ENCODE measurements at regions not wholly inside any gene's neighbourhood (a gene's known extent, or its start where the extent isn't known, plus 50 kb on each side); places are given as distances from the start of the nearest gene placed in this dataset.

DNA sequence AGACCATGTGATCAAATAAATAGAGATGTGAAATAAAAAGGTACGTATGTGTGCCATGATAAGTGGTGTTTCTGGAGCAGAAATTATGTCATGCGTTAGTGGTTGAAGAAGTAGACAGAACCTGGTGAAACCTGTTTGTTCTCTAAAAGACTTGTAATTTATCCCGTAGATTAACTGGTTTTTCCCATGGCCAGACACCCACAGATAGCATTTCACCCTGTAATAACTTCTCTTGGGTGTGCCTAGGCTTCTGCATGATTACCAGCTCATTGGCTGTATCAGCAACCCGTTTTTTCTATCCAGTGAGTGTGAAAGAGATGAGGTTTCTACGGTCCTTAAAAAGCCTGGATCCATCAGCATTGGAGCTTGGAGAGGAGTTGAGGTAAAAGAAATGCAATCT lies 471.3 kb downstream of the NPIPA7 start:
- TF ChIP-seq, protein P1, sequence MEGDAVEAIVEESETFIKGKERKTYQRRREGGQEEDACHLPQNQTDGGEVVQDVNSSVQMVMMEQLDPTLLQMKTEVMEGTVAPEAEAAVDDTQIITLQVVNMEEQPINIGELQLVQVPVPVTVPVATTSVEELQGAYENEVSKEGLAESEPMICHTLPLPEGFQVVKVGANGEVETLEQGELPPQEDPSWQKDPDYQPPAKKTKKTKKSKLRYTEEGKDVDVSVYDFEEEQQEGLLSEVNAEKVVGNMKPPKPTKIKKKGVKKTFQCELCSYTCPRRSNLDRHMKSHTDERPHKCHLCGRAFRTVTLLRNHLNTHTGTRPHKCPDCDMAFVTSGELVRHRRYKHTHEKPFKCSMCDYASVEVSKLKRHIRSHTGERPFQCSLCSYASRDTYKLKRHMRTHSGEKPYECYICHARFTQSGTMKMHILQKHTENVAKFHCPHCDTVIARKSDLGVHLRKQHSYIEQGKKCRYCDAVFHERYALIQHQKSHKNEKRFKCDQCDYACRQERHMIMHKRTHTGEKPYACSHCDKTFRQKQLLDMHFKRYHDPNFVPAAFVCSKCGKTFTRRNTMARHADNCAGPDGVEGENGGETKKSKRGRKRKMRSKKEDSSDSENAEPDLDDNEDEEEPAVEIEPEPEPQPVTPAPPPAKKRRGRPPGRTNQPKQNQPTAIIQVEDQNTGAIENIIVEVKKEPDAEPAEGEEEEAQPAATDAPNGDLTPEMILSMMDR (IDR thresholded peaks at IDR 0.05; ENCODE audit: borderline replicate concordance, insufficient read depth, low read depth, low read length) = no peak
- no peak overlapping the region for H3K4me3 ChIP-seq (ENCODE audit: low read depth, low read length)

DNA sequence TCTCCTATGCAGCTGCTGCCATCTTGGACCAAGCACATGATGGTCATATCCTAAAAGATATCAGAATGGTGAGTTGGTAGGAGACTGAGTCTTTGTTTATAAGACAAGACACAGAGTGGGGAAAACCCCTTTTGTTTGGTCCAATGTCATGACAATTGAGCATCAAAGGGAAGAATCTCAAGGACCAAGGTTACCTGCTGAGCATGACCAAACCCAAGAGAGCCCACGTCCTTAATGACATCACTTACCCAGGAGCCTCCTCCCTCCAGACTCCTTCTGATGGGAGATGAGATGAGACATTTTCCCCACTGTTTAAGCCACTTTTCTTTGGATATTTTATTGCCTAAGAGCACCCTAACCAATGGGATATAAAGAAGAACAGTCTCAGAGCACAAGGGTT lies 478.1 kb downstream of the NPIPA7 start:
- TF ChIP-seq, protein P1 (IDR thresholded peaks at IDR 0.05; ENCODE audit: borderline replicate concordance, insufficient read depth, low read depth, low read length) = no peak
- H3K4me3 ChIP-seq (ENCODE audit: low read depth, low read length) = no peak overlapping the region

DNA sequence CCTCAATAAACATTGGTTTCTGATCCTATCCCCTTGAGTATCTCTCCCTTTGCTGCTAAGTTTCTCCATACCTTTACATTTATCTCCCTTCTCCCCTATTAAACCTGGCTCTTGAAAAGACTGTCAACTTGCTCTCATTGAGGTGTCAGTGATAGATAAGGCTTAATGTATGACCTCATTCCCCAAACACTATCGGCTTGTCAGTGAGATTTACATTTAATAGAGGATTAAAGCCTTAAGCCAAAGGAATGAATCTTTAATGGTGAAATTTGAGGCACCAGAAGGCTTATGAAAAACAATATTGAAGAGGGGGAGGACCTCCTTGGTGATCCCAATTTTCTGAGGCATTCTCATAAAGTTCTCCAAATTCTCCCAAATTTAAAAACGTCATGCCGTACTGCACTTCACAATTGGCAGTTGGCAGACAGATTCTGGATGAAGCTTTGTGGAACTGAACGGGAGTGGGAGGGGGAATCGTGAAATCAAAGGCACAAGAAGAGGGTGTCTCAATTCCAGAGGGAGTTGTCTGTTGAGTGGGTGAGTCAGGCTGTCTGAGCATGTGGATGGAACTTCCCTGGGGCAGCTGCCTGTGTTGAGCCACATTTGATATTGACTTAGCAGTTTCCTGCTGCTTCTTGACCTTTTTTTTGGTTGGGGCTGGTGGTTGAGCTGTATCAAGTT lies 478.8 kb downstream of the NPIPA7 start:
- TF ChIP-seq, protein P1 (IDR thresholded peaks at IDR 0.05; ENCODE audit: borderline replicate concordance, insufficient read depth, low read depth, low read length) = no peak
- H3K4me3 ChIP-seq (ENCODE audit: low read depth, low read length) = no peak overlapping the region

DNA sequence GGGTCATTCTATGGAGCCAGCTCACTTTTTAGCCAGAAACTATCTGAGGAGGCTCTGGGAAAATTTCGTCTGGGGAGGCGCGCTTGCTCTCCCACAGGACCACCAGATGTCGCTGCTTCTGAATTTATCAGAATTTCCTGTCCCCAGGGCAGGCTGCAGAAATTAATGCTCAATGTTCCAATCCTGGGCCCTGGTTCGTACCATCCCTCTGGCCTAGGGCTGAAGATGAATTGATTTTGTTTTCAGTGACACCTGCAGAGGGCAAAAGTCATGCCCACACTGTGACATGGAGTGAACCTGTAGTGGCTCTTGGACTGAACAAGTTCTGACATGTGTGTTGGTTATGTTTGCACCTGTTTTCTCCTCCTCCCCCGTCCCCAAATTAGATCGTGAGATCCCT lies 482.6 kb downstream of the NPIPA7 start:
- TF ChIP-seq, protein P1 (IDR thresholded peaks at IDR 0.05; ENCODE audit: borderline replicate concordance, insufficient read depth, low read depth, low read length) = peak; percentile 68
- H3K4me3 ChIP-seq (ENCODE audit: low read depth, low read length) = no peak overlapping the region

DNA sequence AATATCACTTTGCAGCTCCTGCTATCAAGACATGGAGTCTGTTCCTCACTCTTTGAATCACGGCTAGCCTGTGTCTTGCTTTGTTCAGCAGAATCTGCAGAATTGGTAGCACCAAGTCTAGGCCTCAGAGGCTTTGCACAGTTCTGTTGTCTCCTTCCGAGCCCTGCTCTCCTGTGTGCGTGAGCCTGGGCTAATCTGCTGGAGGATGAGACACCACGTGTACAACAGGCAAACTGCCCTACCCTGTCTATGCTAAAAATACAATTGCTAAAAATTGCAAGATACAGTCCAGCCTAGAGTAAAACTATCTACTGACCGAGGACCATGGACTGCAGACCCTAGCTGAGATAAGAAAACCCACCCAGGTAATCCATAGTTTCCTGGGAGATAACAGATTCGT lies 484.7 kb downstream of the NPIPA7 start:
- H3K4me3 ChIP-seq (ENCODE audit: low read depth, low read length) = no peak overlapping the region
- TF ChIP-seq, protein P1 (IDR thresholded peaks at IDR 0.05; ENCODE audit: borderline replicate concordance, insufficient read depth, low read depth, low read length) = no peak

DNA sequence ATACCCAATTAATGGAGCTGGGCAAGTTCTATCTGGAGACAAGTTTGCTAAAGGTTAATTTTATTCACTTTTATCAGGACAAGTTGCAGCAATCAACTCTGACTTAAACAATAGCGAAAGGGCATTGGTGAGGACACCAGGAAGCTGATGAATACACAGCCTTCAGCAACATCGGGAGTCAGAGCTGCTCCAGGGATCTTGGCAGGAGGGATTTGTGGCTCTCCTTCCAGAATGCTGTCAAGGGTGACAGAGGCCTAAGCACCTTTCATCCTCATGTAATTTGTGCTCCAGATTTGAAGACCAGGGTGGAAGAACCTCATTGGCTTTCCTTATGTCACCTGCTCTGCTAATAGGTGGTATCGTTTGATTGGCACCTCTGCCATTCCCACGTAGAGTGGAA lies 485.6 kb downstream of the NPIPA7 start:
- no peak overlapping the region for H3K4me3 ChIP-seq (ENCODE audit: low read depth, low read length)
- TF ChIP-seq, protein P1 (IDR thresholded peaks at IDR 0.05; ENCODE audit: borderline replicate concordance, insufficient read depth, low read depth, low read length) = no peak

DNA sequence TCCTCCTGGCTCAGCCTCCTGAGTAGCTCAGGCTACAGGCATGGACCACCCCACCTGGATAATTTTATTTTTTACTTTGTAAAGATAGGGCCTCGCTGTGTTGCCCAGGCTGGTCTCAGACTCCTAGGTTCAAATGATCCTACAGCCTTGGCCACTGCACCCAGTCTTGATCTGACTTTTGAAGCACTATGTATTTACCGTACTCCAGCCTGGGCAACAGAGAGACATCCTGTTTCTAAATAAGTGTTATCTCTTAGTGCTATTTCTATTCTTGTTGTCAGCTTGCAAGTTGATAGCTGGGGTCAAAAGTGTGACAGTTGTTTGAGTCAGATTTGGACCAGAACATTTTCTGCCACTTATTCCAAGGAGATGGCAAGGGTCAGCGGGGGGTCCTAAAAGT lies 486.4 kb downstream of the NPIPA7 start:
- no peak overlapping the region for H3K4me3 ChIP-seq (ENCODE audit: low read depth, low read length)
- TF ChIP-seq, protein P1 (IDR thresholded peaks at IDR 0.05; ENCODE audit: borderline replicate concordance, insufficient read depth, low read depth, low read length) = no peak

Data from GM12875 (cell line).